ENCODE measurements at regions not wholly inside any gene's neighbourhood (a gene's known extent, or its start where the extent isn't known, plus 50 kb on each side); places are given as distances from the start of the nearest gene placed in this dataset.

DNA sequence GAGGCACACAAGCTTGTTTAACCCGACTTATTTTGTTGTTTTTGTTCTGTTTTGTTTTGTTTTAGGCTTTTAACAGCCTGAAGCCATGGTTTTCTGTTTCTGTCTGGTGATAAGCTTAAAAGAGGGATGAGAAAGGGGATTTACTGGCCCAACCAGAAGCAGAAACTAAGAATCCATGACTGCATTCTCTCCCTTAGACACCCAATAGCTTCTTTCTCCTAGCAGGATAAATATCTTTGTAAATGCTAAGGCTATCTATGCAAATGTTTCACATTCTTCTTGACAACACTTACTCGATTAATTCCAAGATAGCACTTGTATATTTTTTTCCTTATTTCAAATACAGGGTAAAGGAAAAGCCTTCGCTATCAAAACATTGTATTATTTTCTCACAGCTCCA, 53.7 kb upstream of the SMAD1 start:
- ATAC-seq (no peak), DNase-seq (no peak)
- intact Hi-C loops (cut with DNase I): no loop called here
- no peak overlapping the region for H3K27ac ChIP-seq
- no peaks in the 10 kb centered on the region for H3K27me3 ChIP-seq
- 49 to 59% (median 57%) methylated on average over 3 of the region's 3 CpGs for WGBS, 4 donors
- no peaks in the 10 kb centered on the region for H3K4me1 ChIP-seq
- H3K9me3 ChIP-seq: peaks cover 0 to 27% (median 5%) of the 10 kb centered on the region in 12 donors
- no peak for TF ChIP-seq POLR2A (IDR thresholded peaks at IDR 0.05)
- TF ChIP-seq, protein P1, sequence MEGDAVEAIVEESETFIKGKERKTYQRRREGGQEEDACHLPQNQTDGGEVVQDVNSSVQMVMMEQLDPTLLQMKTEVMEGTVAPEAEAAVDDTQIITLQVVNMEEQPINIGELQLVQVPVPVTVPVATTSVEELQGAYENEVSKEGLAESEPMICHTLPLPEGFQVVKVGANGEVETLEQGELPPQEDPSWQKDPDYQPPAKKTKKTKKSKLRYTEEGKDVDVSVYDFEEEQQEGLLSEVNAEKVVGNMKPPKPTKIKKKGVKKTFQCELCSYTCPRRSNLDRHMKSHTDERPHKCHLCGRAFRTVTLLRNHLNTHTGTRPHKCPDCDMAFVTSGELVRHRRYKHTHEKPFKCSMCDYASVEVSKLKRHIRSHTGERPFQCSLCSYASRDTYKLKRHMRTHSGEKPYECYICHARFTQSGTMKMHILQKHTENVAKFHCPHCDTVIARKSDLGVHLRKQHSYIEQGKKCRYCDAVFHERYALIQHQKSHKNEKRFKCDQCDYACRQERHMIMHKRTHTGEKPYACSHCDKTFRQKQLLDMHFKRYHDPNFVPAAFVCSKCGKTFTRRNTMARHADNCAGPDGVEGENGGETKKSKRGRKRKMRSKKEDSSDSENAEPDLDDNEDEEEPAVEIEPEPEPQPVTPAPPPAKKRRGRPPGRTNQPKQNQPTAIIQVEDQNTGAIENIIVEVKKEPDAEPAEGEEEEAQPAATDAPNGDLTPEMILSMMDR (IDR thresholded peaks at IDR 0.05): no peak
- H3K36me3 ChIP-seq: no peaks in the 10 kb centered on the region
- H3K4me3 ChIP-seq: no peak overlapping the region

DNA sequence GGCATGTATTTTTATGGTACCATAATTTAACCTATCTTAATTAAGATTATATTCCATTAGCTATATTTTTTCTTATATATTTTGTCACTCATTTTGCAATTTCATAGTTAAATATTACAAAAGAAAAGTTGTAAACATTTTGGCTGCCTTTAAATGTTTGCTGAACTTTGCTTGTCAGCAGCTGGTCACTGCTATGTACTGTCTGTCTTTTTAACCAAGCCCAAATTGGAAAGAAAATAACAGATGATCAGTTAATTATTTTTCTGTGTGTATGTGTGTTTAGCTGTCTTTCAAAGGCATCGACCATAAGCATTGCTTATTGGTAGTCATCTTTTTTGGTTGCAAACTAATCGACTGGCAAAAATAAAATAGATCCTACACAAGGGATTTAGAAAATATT, 54.4 kb upstream of the SMAD1 start:
- no peak for DNase-seq
- no peaks in the 10 kb centered on the region for H3K36me3 ChIP-seq
- ATAC-seq: no peak
- H3K27ac ChIP-seq: no peak overlapping the region
- no peak for TF ChIP-seq POLR2A (IDR thresholded peaks at IDR 0.05)
- TF ChIP-seq, protein P1 (IDR thresholded peaks at IDR 0.05): no peak
- intact Hi-C loops (cut with DNase I): no loop called here
- H3K27me3 ChIP-seq: no peaks in the 10 kb centered on the region
- WGBS, 4 donors: 72 to 79% (median 77%) methylated on average over 2 of the region's 2 CpGs
- no peaks in the 10 kb centered on the region for H3K4me1 ChIP-seq
- no peak overlapping the region for H3K4me3 ChIP-seq
- peaks cover 0 to 28% (median 5%) of the 10 kb centered on the region in 12 donors for H3K9me3 ChIP-seq

DNA sequence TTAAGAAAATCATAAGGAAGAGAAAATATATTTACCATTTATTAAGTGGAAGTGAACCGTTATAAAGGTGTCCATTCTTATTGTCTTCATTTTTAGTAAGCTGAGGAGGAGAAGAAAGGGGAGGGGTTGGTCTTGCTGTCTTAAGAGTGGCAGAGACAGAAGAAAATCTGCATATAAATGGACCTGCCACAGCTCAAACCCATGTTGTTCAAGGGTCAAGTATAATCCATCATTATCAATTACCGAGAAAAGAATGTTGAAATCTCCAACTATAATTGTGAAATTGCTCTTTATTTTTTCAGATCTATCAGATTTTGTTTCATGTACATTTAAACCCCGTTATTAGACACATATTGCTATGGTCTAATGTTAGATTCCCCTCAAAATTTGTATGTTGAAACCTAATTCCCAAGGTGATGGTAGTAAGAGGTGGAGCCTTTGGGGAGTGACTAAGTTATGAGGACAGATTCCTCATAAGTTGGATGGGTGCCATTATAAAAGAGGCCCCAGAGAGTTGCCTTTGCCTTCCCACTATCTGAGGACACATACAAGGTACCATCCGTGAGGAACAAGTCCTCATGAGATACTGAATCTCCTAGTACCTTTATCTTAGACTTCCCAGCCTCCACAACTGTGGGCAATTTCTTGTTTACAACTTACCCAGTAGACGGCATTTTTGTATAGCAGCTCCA, 58.5 kb upstream of the SMAD1 start:
- WGBS, 4 donors: 80 to 91% (median 85%) methylated on average over 5 of the region's 5 CpGs
- intact Hi-C loops (cut with DNase I): no loop called here

DNA sequence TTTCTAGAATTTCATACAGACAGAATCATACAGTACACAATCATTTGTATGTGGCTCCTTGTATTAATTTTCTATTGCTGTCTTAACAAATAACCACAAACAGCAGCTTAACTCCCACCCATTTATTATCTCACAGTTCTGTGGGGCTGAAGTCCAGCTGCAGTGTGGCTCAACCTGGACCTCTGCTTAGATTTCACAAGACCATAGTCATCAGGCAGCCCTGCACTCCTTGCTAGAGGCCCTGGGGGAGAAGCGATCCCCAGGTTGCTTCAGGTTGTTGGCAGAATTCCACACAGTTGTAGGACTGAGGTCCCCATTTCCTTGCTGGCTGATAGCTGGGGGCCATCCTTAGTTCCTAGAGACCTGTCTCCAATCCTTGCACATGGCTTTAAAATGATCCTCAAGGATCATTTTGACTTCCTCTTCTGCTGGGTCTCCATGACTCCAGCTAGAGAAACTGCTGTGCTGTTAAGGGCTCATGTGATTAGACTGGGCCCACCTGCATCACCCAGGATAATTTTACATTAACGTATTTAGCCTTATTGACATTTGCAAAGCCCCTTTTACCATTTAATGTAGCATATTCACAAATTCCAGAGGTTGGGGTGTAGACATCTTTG, 60.9 kb upstream of the SMAD1 start:
- intact Hi-C loops (cut with DNase I): no loop called here
- H3K27ac ChIP-seq: no peak overlapping the region
- no peaks in the 10 kb centered on the region for H3K36me3 ChIP-seq
- H3K4me1 ChIP-seq: no peaks in the 10 kb centered on the region
- peaks cover 0 to 28% (median 5%) of the 10 kb centered on the region in 12 donors for H3K9me3 ChIP-seq
- no peak for TF ChIP-seq POLR2A (IDR thresholded peaks at IDR 0.05)
- TF ChIP-seq, protein P1 (IDR thresholded peaks at IDR 0.05): no peak
- no peak for ATAC-seq
- no peaks in the 10 kb centered on the region for H3K27me3 ChIP-seq
- 87 to 100% (median 91%) methylated on average over 2 of the region's 2 CpGs for WGBS, 4 donors
- H3K4me3 ChIP-seq: no peak overlapping the region
- no peak for DNase-seq

More for the DNA sequence above, 58.5 kb upstream of the SMAD1 start:
- no peaks in the 10 kb centered on the region for H3K4me1 ChIP-seq
- peaks cover 0 to 28% (median 5%) of the 10 kb centered on the region in 12 donors for H3K9me3 ChIP-seq
- DNase-seq (no peak), ATAC-seq (no peak)
- H3K36me3 ChIP-seq: no peaks in the 10 kb centered on the region
- H3K27me3 ChIP-seq: no peaks in the 10 kb centered on the region
- no peak overlapping the region for H3K4me3 ChIP-seq
- no peak overlapping the region for H3K27ac ChIP-seq
- TF ChIP-seq, protein P1 (IDR thresholded peaks at IDR 0.05): no peak
- TF ChIP-seq POLR2A (IDR thresholded peaks at IDR 0.05): no peak

All from heart left ventricle (tissue), 16 donors.